Smooth muscle cell (in vitro differentiated cells): ENCODE measurements at regions not wholly inside any gene's neighbourhood (a gene's known extent, or its start where the extent isn't known, plus 50 kb on each side); places are given as distances from the start of the nearest gene placed in this dataset.
A peak's percentile ranks its signal among the peaks of the same experiment; 100 is the strongest.
"Not testable (repeated sequence)": the region's sequence is repeated elsewhere in the genome, so short reads cannot be mapped to it uniquely, and the experiment has no call there.

Source experiments
- DNase-seq: peaks from one replicate; lab custom pipeline; 2025; ENCODE audit not compliant: unreplicated experiment; lab: John Stamatoyannopoulos, UW
- H2AFZ ChIP-seq: fragments of 200-600 bp; sonication (generic); 2 replicates; pipeline ENCODE4 v1.6.0; 2016; ENCODE audit warnings: antibody characterized with exemption, low read depth, mild to moderate bottlenecking
- H3F3A ChIP-seq: fragments of 200-600 bp; sonication (generic); 2 replicates; pipeline ENCODE4 v1.6.0; 2017; ENCODE audit warnings: antibody characterized with exemption, low read depth
- H3K27ac ChIP-seq: fragments of 200-600 bp; sonication (generic); 2 replicates; pipeline ENCODE4 v1.5.1; 2016; ENCODE audit warnings: low read depth, mild to moderate bottlenecking
- H3K27me3 ChIP-seq: fragments of 200-600 bp; sonication (generic); 2 replicates; pipeline ENCODE4 v1.6.1; 2016; ENCODE audit warnings: low read depth, mild to moderate bottlenecking
- H3K36me3 ChIP-seq: fragments of 200-600 bp; sonication (generic); 2 replicates; pipeline ENCODE4 v1.5.1; 2016; ENCODE audit warnings: low read depth
- H3K4me1 ChIP-seq: fragments of 200-600 bp; sonication (generic); 2 replicates; pipeline ENCODE4 v1.5.1; 2016; ENCODE audit warnings: low read depth
- H3K4me2 ChIP-seq: fragments of 200-600 bp; sonication (generic); 2 replicates; pipeline ENCODE4 v1.6.0; 2016; ENCODE audit warnings: mild to moderate bottlenecking
- H3K4me3 ChIP-seq: fragments of 200-600 bp; sonication (generic); 2 replicates; pipeline ENCODE4 v1.5.1; 2016; ENCODE audit warnings: mild to moderate bottlenecking
- H3K79me2 ChIP-seq: fragments of 200-600 bp; sonication (generic); 2 replicates; pipeline ENCODE4 v1.6.0; 2016; ENCODE audit warnings: low read depth, mild to moderate bottlenecking
- H3K9ac ChIP-seq: fragments of 200-600 bp; sonication (generic); 2 replicates; pipeline ENCODE4 v1.6.0; 2016; ENCODE audit warnings: low read depth
- H3K9me3 ChIP-seq: fragments of 200-600 bp; sonication (generic); replicated peaks from 2 replicates; pipeline ENCODE4 v1.5.1; 2016; ENCODE audit warnings: low read depth
- H4K20me1 ChIP-seq: fragments of 200-600 bp; sonication (generic); 2 replicates; pipeline ENCODE4 v1.6.0; 2016; ENCODE audit warnings: low read depth
- CTCF ChIP-seq: fragments of 200-600 bp; sonication (generic); IDR thresholded peaks from 2 replicates; pipeline ENCODE4 v1.5.1; 2017; ENCODE audit warnings: borderline replicate concordance, mild to moderate bottlenecking, antibody characterized with exemption; ENCODE audit not compliant: insufficient read depth, poor library complexity, severe bottlenecking
- WGBS: methylation state at CpG from one replicate; pipeline ENCODE4 v1.1.7; 2016; ENCODE audit warnings: low lambda C conversion rate; 5-methylcytosine and 5-hydroxymethylcytosine counted together

GRCh38 chr6:66508433-66508832 is 801.4 kb upstream of the EYS start:
- no peak for DNase-seq
- Histone ChIP-seq H3K4me3 (no peak overlapping the region), H4K20me1 (no peaks in the 10 kb centered on the region), H3K79me2 (no peaks in the 10 kb centered on the region), H3K27ac (no peak overlapping the region), H3F3A (no peaks in the 10 kb centered on the region), H3K4me2 (peak overlapping the region; percentile 24), H3K27me3 (no peaks in the 10 kb centered on the region), H3K9ac (no peak overlapping the region), H3K36me3 (no peaks in the 10 kb centered on the region), H3K4me1 (no peaks in the 10 kb centered on the region), H2AFZ (no peak overlapping the region), H3K9me3 (no peaks in the 10 kb centered on the region)
- 54% methylated on average over 3 of the region's 3 CpGs for WGBS
- TF ChIP-seq CTCF: no peak

GRCh38 chr6:66499851-66500250 is 792.8 kb upstream of the EYS start:
- Histone ChIP-seq H4K20me1 (no peaks in the 10 kb centered on the region), H3K79me2 (no peaks in the 10 kb centered on the region), H2AFZ (no peak overlapping the region), H3K9ac (no peak overlapping the region), H3K27ac (no peak overlapping the region), H3K4me3 (no peak overlapping the region), H3K9me3 (no peaks in the 10 kb centered on the region), H3F3A (no peaks in the 10 kb centered on the region), H3K4me1 (no peaks in the 10 kb centered on the region), H3K4me2 (no peak overlapping the region), H3K27me3 (no peaks in the 10 kb centered on the region), H3K36me3 (no peaks in the 10 kb centered on the region)
- no peak for DNase-seq
- WGBS: 81% methylated on average over 2 of the region's 2 CpGs
- TF ChIP-seq CTCF: no peak

- Histone ChIP-seq H3K27me3 (no peaks in the 10 kb centered on the region), H3F3A (no peaks in the 10 kb centered on the region), H3K36me3 (no peaks in the 10 kb centered on the region), H4K20me1 (no peaks in the 10 kb centered on the region), H3K4me1 (no peaks in the 10 kb centered on the region), H3K27ac (no peak overlapping the region), H2AFZ (no peak overlapping the region), H3K9ac (no peak overlapping the region), H3K4me3 (no peak overlapping the region), H3K79me2 (no peaks in the 10 kb centered on the region), H3K9me3 (no peaks in the 10 kb centered on the region), H3K4me2 (no peak overlapping the region)
- 8% methylated on average over 2 of the region's 2 CpGs for WGBS
- TF ChIP-seq CTCF: peak; percentile 39
- no peak for DNase-seq
These were observed 789.6 kb upstream of the EYS start for GRCh38 chr6:66496659-66497058.

- H3K9me3 ChIP-seq, H3F3A ChIP-seq, H3K27ac ChIP-seq, H3K27me3 ChIP-seq, H3K36me3 ChIP-seq, H3K4me2 ChIP-seq, H4K20me1 ChIP-seq, H3K79me2 ChIP-seq, H3K9ac ChIP-seq, H2AFZ ChIP-seq, H3K4me1 ChIP-seq, DNase-seq, H3K4me3 ChIP-seq: not testable (repeated sequence)
- 96% methylated on average over 2 of the region's 2 CpGs for WGBS
These were observed 787.6 kb upstream of the EYS start for GRCh38 chr6:66494643-66495042.
